Femur (tissue), 1 donor: ENCODE measurements at regions not wholly inside any gene's neighbourhood (a gene's known extent, or its start where the extent isn't known, plus 50 kb on each side); places are given as distances from the start of the nearest gene placed in this dataset.
A peak's percentile ranks its signal among the peaks of the same experiment; 100 is the strongest.

Source experiments
- DNase-seq: peaks from one replicate; pipeline ENCODE4 v3.0.0-alpha.2; 2017

DNA sequence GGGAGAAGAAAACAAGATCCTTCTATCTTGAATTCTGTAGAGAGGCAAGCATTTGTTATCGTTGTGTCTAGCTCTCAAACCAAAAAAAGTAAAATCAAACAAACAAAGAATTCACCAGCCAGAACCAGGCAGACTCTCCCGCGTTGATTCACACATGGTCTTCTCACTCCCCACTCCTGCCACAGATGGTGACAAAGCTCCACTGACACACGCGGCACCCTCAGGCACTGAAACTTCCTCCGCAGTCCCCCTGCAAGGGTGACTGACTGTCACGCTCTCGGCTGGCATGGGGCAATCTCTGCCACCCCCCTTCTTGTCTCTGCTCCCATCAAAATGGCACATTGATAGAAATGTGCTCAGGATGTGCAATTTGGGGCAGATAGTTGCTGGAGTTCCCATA lies 304.9 kb downstream of the DHX15 start:
- no peak for DNase-seq

DNA sequence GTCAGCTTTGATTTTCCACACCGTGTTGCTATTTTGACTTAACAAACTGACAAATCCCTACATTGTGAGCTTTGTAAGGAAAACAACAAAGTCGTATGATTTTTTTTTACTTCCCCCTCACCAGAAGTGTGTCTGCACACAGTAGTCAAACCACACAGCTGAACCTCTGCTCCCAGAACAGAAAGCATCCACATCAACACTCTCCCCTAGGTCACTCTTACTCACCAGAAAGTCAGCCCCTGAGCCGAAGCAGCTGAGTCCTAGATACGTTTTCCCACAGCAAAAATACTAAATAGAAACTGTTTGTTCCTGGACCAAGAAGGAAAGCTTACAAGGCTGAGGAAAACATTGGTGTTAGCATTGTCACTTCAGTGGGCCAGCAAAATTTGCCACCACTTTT lies 305.7 kb downstream of the DHX15 start:
- no peak for DNase-seq

DNA sequence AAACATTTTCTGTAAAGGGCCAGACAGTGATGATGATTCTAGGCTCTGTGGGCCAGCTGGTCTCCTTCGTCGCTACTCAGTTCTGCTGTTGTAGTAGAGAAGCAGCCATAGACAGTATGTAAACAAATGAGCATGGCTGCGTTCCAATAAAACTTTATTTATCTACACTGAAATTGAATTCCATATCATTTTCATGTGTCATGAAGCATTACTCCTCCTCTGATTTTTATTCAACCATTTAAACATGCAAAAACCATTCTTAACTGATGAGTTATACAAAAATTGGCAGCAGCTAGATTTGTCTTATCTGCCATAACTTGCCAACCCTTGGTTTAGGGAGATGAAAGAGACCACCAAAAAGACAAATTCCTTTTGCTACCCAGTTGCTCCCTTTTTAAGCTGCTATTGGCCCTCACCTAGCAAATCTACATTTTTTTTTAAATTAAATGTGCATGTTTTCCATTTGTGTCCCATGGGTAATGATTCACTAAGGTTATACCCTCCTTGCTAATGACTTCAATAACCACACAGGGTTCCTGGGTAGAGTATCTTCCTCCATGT lies 309.9 kb downstream of the DHX15 start:
- DNase-seq, result no peak

DNA sequence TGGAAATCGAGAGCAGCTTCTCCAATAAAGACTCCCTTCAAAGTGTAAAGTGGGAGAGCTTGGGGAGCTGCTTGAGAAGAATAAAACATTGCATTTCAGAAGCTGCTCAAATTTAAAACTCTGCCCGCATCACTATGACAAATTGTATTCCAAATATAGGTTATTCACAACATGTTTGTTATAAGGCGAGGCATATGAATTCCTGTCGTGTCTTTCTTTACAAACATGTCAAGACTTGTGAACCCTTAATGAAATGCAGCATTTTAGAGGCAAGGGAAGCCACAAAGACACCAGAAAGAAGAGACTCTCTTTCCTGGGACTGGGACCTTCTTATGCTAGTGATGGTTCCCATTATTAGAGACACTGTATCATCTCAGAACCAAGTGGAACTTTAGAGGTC lies 311.2 kb downstream of the DHX15 start:
- no peak for DNase-seq

DNA sequence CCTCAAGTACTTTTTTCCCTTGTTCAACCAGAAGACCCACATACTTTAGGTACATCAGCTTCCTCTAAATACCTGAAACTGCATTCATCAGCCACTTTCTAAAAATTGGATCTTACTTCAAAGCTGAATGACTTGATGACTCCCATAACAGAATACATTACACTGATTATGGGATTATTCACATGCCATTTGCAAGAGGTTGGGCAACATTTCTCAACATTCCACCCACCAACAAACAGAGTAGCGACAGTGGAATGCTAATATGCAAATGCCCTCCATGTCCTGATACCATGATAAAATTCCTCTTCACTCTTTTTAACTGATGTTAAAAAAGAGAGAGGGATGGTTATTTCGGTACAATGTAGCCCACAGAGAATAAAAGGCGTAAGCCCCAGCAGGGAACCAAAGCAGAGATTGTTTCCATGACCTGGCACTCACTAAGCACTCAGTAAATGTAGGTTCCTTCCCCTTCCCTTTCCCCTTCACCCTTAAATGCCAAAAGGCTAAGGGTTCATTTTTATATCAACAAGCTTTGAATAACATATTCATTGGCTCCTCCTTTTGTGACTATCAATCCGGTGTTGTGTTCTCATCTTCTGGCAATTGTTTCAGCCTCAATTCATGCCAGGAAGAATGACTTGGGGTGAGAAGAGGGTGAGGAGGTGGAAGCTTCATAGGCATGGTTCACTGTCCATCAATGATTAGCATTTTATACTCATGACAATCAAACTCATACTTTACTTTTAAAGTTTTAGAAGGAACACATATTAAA lies 317.2 kb downstream of the DHX15 start:
- no peak for DNase-seq

DNA sequence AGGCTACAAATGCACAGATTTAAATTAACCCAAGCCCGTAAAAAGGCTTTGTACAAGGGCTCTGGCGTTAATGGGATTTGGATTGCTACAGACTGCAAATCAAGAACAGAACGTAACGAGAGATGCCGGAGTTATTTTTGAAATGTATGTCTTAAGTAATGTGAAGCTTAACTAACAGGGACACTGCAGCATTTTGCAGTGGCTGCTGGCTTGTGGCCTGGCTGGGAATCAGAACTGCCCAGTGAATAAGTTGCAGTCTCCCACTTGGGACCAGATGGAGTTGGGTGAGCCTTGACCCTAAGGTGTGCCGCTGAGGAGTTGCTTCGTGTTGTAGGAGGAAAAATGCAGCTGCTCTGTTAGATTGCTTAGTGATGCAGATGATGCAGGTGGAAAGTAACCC lies 318.4 kb downstream of the DHX15 start:
- DNase-seq, result no peak

DNA sequence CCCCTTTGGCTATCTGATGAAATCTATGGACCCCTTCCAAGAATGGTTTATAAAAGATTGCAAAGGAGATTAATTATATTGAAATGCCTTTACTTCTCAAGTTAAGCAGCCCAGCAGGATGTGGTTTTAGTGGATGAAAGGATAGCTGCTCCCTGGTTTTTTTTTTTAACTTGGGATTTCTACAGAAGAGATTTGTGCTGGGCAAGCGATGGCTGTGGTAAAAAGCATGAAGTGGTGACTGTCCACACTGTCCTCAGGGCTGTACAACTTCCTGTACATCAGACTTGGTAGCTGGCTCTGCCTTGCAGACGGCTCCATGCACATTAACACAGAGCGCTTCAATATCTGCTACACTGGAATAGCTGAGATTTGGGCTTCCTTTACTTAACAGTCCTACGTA lies 321.7 kb downstream of the DHX15 start:
- DNase-seq, result no peak

DNA sequence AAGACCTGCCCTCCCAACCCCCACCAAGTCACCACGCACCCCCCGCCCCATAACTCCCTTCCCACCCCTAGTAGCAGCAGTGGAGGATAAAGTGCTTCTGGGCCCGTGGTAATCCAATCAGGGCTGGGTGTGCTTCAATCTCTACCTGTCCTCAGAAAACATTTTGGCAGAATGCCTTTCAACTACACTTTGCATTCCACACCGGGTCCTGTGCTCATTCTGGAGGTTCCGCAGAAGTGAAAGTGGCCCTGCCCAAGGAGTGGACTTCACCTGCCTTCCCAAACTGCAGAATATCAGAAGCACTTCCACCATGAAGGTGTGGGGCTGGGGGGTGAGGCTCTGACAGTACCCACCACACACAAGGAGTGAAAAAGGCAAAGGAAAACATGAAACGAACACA lies 322.3 kb downstream of the DHX15 start:
- DNase-seq, result no peak

DNA sequence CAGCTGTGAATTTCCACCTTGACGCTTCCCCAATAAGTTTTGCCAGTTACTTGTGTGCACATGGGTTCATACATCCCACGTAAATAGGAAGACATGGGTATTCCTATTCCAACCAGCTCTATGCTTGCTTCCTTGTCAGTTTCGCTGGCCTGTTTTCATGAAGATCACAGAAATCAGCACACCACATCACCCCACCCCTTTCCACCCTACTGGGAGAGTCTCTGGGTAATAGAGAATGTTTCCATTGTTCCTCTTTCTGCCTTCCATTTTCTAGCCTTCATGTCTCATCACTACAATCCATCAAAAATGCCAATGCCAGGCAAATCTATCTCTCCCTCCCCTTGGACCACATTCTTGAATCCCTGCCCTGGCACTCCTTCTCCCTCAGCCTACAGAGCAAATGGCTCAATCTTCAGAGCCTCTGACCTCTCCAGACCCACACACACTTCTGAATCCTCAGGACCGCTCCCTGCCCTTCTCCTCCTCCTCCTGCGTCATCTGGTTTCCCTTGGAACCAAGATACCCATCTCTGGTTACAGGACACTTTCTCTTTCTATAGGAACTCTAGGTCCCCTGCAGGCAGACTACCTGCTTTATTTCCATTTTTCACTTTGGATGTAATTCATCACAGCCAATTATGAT lies 323.3 kb downstream of the DHX15 start:
- DNase-seq, result no peak

DNA sequence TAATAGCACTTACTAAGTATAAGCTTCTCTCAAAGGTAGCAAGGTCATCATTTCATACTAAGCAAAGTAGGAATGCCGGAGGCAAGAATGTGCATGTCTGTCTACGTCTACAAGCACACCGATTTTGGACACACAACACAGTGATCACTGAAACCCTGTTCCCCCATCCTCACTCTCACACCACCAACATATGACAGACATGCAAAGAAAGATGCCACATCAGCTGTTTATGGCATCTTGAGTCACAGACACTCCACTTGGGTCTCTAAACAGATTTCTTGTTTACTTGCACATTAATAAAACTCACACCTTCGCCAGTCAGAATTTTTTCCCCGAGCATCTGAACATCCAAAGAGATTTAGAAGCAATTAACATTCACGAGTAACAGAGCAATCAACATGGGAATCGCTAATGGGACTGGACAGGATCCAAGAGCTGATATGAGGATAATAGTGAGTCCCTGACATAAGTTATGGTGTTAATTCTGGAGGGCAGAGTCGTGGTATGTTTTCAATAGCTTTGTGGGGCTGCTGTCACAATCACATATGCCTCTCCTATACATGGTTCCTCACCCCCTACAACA lies 324.1 kb downstream of the DHX15 start:
- DNase-seq, result no peak

DNA sequence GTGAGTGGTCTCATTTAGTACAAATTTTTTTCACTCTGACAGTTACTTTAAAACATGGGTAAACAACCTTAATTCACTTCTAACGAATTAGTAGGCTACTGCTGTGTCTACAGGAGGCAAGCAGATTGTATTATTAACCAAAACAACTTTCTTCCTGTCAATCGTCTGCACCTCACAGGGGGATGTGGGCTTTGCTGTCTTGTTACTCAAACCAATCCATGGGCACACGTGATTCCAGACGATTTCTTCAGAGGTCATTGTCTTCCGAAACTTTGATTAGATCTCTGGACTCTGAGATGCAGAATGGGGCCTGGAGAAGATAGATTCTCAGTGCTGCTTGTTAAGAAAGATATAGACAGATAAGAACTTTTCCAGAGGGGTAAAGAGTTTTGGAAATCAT lies 327.8 kb downstream of the DHX15 start:
- DNase-seq, result no peak

DNA sequence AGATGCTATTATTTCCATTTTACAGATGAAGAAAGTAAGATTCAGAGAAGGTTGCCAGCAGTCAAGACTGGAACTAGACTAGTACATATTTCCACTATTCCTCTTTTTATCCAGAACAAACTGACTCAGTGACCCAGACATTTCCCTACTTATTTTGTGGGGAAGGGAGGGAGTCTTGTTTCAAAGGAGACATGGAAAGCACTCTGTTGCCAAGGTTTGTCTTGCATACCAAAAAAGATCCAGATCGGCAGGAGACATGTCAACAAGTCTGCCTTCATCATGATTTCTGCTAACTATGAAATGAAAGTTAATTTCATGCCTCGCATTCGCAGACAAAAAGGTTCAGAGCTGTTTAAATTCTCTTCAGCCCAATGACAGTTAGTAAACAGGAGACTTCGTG lies 328.3 kb downstream of the DHX15 start:
- no peak for DNase-seq

DNA sequence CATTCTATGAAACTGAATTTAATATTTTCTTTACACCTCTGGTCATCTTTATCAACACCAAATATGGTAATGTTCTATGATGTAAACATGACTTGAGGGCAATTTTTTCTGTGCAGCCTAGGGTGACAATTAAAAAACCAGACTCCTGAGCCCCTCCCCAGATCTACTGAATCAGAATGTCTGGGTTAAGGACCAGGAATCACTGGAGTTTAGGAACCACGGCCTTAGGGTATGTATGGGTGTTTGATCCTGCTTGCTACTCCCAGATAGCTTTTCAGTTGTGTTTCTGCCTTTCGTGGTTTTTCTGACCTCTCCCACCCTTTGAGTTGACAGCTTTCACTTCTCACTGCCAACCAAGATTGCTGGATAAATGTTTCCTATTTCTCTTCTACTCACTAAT lies 332.2 kb downstream of the DHX15 start:
- DNase-seq, result no peak

DNA sequence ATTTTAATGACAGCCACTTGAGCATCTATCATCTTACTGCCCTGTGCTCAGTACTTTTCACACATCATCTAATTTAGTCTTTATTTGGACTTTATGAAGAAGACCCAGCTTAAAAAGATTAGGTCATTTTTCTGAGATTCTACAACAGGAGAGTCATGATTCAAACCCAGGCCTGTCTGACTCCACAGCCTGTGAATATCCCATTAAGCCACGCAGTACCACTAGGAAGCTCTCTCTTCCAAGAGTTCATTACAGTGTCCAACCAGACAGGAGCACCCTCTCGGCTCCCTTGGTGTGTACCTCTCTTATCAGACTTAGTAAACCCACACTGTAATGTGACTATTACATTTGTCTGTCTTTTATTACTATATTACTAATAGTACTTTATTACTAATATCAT lies 332.8 kb downstream of the DHX15 start:
- DNase-seq, result no peak

DNA sequence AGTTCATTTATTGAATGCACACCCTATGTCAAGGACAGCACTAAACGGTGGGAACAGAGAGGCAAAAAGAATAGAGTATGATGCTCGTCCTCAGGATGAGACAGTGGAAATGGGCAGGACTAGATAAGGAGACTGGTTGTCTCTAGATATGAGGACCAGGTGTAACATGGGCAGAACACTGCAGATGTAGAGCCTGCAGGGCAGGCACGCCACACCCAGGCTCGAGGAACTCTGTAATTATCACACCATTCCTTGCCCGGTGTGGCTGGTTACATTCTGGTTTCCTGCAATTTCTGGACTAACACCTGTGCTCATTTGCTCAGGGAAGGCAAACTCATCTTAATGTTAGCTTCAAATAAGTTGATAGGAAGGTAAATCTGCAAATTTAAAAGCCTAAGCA lies 334.4 kb downstream of the DHX15 start:
- DNase-seq, result no peak

DNA sequence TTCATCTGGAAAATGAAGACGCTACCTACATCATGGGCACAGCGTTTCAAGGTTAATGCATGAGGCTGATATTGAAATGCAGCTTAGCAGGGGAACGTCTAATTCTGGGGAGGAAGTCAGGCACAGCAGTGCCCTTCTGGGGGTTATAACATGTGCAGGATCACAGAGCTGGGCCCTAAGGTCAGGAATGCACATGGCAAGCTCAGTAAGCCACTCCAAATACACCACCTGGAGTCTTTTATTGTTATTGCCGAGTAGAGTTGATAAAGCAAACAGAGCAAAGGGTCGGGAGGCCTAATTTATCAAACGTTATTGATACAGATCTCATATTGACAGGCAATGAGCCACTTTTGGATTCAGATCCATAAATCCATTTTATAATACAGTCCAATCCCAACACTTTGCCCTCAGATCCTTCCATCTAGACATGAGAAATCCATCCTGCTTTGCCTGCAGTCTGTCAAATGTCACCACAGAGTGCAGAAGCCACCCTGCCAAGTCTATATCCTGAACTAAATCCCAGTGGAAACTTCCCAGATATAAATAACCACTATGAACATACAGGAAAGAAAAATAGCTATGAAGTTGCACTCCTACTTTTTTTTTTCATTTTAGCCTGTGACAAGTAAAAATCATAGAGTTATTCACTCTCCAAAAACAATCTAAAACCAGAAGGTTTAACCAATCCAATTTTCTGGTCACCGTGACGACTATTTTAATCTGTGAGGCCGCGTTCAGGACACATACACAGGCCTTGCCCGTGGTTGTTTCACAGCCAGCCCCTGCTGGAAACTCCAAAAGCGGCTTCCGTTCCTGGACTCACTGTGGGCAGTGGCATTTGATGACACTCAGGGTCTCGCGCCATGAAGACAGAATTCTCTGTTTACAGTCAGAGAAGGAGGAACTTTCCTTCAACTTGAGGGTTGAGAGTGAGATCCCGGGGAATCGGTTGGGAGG lies 335.4 kb downstream of the DHX15 start:
- DNase-seq, result peak; percentile 59

DNA sequence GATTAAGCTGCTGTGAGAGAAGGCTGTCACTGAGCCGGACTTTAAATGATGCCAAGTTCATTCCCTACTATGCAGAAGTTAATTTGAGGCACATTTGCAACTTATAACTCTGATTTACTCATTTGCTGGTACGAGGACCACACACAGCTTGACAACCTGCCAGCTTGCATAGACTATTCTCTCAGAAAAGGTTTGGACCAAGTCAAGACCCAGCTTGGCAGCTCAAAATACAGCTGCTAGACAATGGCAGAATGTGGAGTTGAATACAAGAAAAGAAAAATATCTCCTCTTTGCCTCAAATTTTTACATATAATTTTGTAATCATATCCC lies 338.9 kb downstream of the DHX15 start:
- no peak for DNase-seq

DNA sequence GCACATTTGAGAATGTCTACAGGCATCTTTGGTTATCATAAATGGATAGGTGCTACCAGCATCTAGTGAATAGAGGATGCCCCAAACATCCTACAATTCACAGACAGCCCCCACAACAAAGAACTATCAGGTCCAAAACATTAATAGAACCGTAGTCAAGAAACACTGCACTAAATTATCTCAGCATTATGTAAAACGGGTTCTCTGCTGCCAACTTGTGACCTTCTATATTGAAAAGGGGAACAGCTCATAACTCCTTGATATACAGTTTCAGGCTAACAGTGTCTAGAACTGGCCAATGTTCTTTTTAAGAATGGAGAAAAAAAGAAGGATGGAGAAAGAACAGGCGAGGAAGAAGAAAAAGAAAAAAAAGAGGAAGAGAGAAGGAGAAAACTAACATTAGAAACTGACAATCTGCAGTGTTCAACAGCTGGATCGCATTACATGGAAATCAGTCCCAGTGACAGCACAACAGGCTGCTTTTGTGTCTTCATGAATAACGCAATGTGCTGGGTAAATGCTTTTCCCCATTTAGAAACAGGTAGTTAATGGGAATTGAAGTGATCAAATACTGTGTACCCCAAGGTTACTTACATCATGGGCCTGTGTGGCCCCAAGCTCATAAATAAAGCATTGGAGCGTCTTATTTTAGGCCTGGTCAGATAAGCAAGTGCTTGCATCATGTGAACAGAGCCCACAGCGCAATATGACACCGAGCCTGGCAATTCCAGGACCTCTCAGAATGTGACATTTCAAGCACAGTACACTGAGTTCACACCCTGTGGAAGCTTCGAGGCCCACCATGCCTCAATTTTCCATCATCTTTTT lies 339.5 kb downstream of the DHX15 start:
- peak; percentile 66 for DNase-seq

DNA sequence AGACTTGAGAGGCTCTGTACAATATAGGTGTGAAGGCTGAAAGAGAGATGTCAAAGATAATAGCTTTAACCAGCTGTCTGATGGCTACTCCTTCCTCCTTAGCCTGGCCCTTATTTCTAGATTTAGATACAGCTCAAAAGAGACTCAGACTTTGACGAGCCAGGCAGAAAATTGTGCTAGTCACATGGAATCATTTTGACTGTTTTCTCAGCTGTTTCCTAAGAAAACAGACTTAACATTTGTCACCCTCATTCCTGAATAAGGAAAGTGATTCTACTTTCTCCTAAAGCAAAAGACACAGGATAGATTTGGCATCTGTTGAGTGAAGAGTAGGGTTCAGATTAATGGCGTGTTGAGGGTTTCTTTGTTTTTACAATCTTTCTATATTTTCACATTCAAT lies 340.7 kb downstream of the DHX15 start:
- no peak for DNase-seq

DNA sequence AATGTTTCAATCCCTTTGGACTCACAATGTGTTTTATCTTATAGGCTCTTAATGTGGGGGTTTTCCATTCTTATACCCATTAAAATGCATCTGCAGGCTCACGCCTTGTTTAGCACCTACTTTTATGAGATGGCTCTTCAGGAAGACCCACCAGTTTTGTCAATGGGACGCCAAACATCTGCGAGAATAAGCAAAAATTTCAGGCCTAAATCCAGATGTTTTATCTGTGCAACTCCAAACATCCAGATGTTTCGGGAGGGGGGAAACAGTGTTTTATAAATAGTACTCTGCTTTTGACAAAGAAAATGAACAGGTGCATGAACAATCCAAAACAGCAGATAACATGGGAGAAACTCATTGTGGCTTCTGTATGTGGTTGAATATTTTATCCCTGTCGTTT lies 342.8 kb downstream of the DHX15 start:
- DNase-seq, result no peak

DNA sequence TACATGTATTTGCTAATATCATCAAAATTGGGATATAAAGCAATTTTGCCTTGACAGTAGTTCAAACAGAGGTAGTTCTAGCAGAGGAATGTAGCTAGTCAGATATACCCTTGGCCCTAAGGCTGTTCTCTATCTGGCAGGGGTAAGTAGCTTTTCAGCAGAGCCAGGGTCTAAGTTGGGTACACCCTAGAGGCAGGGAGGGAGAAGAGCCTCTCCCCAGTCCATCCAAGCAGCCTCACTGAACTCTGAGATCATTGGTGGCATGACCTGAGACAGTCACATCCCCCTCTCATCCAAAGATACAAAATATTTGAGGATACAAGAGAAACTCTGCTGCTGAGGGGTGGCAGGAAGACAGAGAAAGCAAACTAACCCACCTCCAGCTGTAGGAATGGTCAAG lies 343.7 kb downstream of the DHX15 start:
- DNase-seq, result no peak

DNA sequence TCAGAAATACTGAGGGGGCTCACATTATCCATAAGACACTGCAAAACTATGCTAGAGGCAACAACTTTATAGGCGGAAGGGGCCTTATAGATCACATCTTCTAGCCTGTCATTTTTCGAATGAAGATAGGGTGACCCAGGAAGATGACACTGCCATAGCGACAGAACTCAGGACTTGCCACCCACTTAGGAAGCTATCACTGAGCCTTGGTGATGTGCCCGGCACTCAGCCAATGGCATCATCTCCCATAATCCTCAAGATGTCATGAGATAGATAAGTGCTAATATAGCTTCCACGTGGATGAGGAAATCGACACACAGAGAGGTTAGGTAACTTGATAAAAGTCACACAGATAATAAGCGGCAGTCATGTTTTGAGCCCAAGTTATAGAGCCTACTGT lies 346.6 kb downstream of the DHX15 start:
- no peak for DNase-seq
